GM12878 (cell line): ENCODE measurements at regions not wholly inside any gene's neighbourhood (a gene's known extent, or its start where the extent isn't known, plus 50 kb on each side); places are given as distances from the start of the nearest gene placed in this dataset.

ENCODE experiments used
- ATAC-seq: fragments of 200-7000 bp; cut with Tn5 transposase; 3 replicates; pipeline ENCODE4 v1.9.1; 2020; ENCODE audit warnings: mild to moderate bottlenecking, moderate library complexity
- BruUV-seq: library from RNA; stranded (reverse); fragments of 400-500 nt; replicated peaks from 2 replicates; lab custom pipeline; 2021; lab: Mats Ljungman, UMichigan
- CTCF ChIA-PET: fragments of 300-600 bp; sonication (Branson Sonifier 250); formaldehyde crosslinking; extraction: SDS; loops from one replicate; lab custom pipeline; 2021; ENCODE audit warnings: inconsistent platforms; lab: Yijun Ruan, JAX
- POLR2A ChIA-PET: fragments of 350-600 bp; formaldehyde crosslinking; extraction: SDS; loops from one replicate; lab custom pipeline; 2021; ENCODE audit warnings: inconsistent platforms; lab: Charles Lee
- RAD21 ChIA-PET: fragments of 300-600 bp; sonication (Branson Sonifier 250); formaldehyde crosslinking; loops from one replicate; lab custom pipeline; 2023; ENCODE audit warnings: antibody characterized with exemption; ENCODE audit not compliant: unreplicated experiment; lab: Charles Lee
- SMC1A ChIA-PET: fragments of 300-600 bp; sonication (Branson Sonifier 250); formaldehyde crosslinking; loops from one replicate; lab custom pipeline; 2023; ENCODE audit not compliant: unreplicated experiment, uncharacterized antibody; lab: Charles Lee
- DNase-seq: peaks from one replicate; pipeline ENCODE4 v3.0.0-alpha.2; 2011; ENCODE audit warnings: low read depth, low spot score
- FAIRE-seq: peaks from 3 replicates; lab custom pipeline; 2011; peaks lifted over from hg19 to GRCh38; lab: Jason Lieb, UNC
- H2AFZ ChIP-seq: 2 replicates; pipeline ENCODE4 v1.6.0; 2011; ENCODE audit warnings: low read depth, low read length, control low read depth; ENCODE audit not compliant: control insufficient read depth
- H3K27ac ChIP-seq: 2 replicates; pipeline ENCODE4 v1.5.1; 2011; ENCODE audit warnings: control low read depth; ENCODE audit not compliant: control insufficient read depth, insufficient read depth
- H3K27me3 ChIP-seq, 2 experiments: replicated peaks in 1 of 2; 2 replicates each; pipeline versions ENCODE4 v1.6.0 to v1.6.1; 2011; ENCODE audit warnings: low read length in 1 of 2; ENCODE audit not compliant: control insufficient read depth in 2 of 2, insufficient read depth in 2 of 2
- H3K36me3 ChIP-seq, 2 experiments: 2 replicates each; pipeline ENCODE4 v1.5.1; 2011; ENCODE audit warnings: low read length in 1 of 2; ENCODE audit not compliant: control insufficient read depth in 2 of 2, insufficient read depth in 2 of 2
- H3K4me1 ChIP-seq: 2 replicates; pipeline ENCODE4 v1.6.1; 2011; ENCODE audit warnings: mild to moderate bottlenecking, low read length, moderate library complexity, mixed read lengths; ENCODE audit not compliant: control insufficient read depth, insufficient read depth
- H3K4me2 ChIP-seq: 2 replicates; pipeline ENCODE4 v1.6.0; 2011; ENCODE audit warnings: control low read depth; ENCODE audit not compliant: control insufficient read depth, insufficient read depth
- H3K4me3 ChIP-seq: fragments of 200-600 bp; sonication (generic); 2 replicates; pipeline ENCODE4 v1.5.1; 2016
- H3K79me2 ChIP-seq: 2 replicates; pipeline ENCODE4 v1.6.0; 2011; ENCODE audit warnings: low read length; ENCODE audit not compliant: control insufficient read depth, insufficient read depth
- H3K9ac ChIP-seq: 2 replicates; pipeline ENCODE4 v1.8.0; 2011; ENCODE audit warnings: low read length, control low read depth, mixed read lengths; ENCODE audit not compliant: control insufficient read depth, insufficient read depth
- H3K9me3 ChIP-seq: replicated peaks from 3 replicates; pipeline ENCODE4 v1.5.1; 2011; ENCODE audit warnings: mild to moderate bottlenecking, low read length; ENCODE audit not compliant: control insufficient read depth, insufficient read depth
- H4K20me1 ChIP-seq: 2 replicates; pipeline ENCODE4 v1.6.0; 2011; ENCODE audit not compliant: control insufficient read depth, insufficient read depth
- CHD2 ChIP-seq: IDR thresholded peaks from 2 replicates; pipeline ENCODE4 v1.6.1; 2011; ENCODE audit warnings: low read depth, low read length, improper control_type of control experiment, borderline replicate concordance
- E4F1 ChIP-seq: fragments of 450-650 bp; IDR thresholded peaks from 2 replicates; pipeline ENCODE4 v1.6.1; 2018; ENCODE audit warnings: borderline replicate concordance, mild to moderate bottlenecking; ENCODE audit not compliant: partially characterized antibody
- HCFC1 ChIP-seq: fragments of 150-350 bp; IDR thresholded peaks from 2 replicates; pipeline ENCODE4 v1.6.1; 2014; ENCODE audit warnings: low read length
- SMAD5 ChIP-seq: IDR thresholded peaks from 2 replicates; pipeline ENCODE4 v1.6.1; 2016; ENCODE audit warnings: antibody characterized with exemption, low read depth
- ZNF592 ChIP-seq: fragments of 450-650 bp; IDR thresholded peaks from 2 replicates; pipeline ENCODE4 v1.6.1; 2017; ENCODE audit warnings: mild to moderate bottlenecking, moderate library complexity
- WGBS: methylation state at CpG from one replicate; pipeline ENCODE4 v1.1.6; 2016; ENCODE audit warnings: low lambda C conversion rate; ENCODE audit not compliant: insufficient replicate concordance, insufficient coverage; ENCODE audit errors: missing lambda C conversion rate; 5-methylcytosine and 5-hydroxymethylcytosine counted together
- in situ Hi-C: fragments of 300-500 bp; cut with MboI; formaldehyde crosslinking; loops from 9 replicates; pipeline ENCODE4 v1.14.3; 2018; ENCODE audit warnings: mixed read lengths
- intact Hi-C: fragments of 100-400 bp; cut with micrococcal nuclease; formaldehyde crosslinking; loops from one replicate; pipeline ENCODE4 v1.14.2; 2022; ENCODE audit not compliant: unreplicated experiment
- TF ChIP-seq, protein P1 (sequence below): fragments of 450-650 bp; formaldehyde crosslinking; IDR thresholded peaks from 2 replicates; pipeline ENCODE4 v1.4.0; 2022; ENCODE audit warnings: mild to moderate bottlenecking, moderate library complexity
- TF ChIP-seq, protein P2 (sequence below): IDR thresholded peaks from 2 replicates; pipeline ENCODE4 v1.6.1; 2012; ENCODE audit warnings: low read length, inconsistent platforms

DNA sequence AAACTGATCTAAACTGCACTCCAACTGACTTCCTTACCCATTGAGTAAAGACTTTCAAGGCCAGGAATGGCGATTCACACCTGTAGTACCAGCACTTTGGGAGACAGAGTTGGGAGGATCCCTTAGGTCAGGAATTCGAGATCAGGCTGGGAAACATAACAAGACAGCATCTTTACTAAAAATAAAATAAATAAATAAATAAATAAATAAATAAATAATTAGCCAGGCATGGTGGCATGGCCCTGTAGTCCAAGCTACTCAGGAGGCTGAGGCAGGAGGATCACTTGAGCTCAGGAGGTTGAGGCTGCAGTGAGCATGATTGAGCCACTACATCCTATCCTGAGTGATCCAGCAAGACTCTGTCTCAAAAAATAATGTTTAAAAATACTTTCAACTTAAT lies 148.4 kb downstream of the CEMIP2 start (continued):
- TF ChIP-seq, protein P1, sequence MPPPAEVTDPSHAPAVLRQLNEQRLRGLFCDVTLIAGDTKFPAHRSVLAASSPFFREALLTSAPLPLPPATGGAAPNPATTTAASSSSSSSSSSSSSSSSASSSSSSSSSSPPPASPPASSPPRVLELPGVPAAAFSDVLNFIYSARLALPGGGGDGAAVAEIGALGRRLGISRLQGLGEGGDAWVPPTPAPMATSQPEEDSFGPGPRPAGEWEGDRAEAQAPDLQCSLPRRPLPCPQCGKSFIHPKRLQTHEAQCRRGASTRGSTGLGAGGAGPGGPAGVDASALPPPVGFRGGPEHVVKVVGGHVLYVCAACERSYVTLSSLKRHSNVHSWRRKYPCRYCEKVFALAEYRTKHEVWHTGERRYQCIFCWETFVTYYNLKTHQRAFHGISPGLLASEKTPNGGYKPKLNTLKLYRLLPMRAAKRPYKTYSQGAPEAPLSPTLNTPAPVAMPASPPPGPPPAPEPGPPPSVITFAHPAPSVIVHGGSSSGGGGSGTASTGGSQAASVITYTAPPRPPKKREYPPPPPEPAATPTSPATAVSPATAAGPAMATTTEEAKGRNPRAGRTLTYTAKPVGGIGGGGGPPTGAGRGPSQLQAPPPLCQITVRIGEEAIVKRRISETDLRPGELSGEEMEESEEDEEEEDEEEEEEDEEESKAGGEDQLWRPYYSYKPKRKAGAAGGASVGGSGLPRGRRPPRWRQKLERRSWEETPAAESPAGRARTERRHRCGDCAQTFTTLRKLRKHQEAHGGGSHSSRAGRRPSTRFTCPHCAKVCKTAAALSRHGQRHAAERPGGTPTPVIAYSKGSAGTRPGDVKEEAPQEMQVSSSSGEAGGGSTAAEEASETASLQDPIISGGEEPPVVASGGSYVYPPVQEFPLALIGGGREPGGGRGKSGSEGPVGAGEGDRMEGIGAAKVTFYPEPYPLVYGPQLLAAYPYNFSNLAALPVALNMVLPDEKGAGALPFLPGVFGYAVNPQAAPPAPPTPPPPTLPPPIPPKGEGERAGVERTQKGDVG (CRISPR knock-in tag): no peak

DNA sequence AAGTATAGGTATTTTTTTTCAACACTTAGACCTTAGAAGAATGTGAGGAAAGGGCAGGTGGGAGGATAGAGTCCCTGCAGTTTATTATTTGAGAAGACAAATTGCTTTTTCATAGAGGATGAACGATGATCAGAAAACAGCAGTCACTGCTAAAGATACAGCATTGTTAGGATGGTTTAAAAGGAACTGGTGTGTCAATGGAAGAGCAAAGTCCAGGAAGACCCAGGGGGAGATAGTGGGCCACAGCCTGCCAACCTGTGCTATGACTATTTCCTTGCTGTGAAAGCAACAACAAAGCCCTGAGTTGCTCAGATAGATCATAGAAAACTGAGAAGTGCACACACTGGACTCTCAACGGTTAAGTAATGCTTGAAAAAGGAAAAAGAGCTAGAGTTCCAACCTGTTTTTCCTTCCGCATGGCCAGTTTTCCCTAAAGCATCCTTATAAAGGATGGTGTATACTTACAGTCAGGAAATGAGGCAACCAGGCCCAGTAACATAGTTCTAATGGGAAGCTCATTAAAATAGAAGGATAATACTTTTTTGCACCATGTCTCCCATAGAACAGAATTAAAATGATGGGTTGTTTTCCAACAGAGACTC lies 153.8 kb downstream of the CEMIP2 start:
- in situ Hi-C loops (loop anchor here (5.0 kb wide), 1 partner anchor 47 kb away; no protein-coding TSS in a partner anchor), intact Hi-C loops (no loop called here)
- ATAC-seq: no peak
- no peak overlapping the region for H3K4me2 ChIP-seq
- no peak for FAIRE-seq
- no peaks in the 10 kb centered on the region for H3K4me1 ChIP-seq
- H3K27me3 ChIP-seq: no peaks in the 10 kb centered on the region
- H3K4me3 ChIP-seq: no peak overlapping the region
- no peak overlapping the region for H2AFZ ChIP-seq
- POLR2A ChIA-PET: no interaction called here
- WGBS: 32% methylated on average over 3 of the region's 3 CpGs
- H3K9me3 ChIP-seq: no peaks in the 10 kb centered on the region; the same call in 2 of the 3 replicates
- no peaks in the 10 kb centered on the region for H3K36me3 ChIP-seq
- H3K27ac ChIP-seq: no peak overlapping the region
- no peak overlapping the region for H3K9ac ChIP-seq
- CTCF ChIA-PET: interaction anchor here (1.0 to 1.3 kb wide), 3 partner anchors 10 to 204 kb away, joined by 3 to 5 read pairs (median 3); no protein-coding TSS in a partner anchor
- H3K79me2 ChIP-seq: no peaks in the 10 kb centered on the region
- SMC1A ChIA-PET: interaction anchor here (0.5 to 2.4 kb wide), 4 partner anchors 9 to 444 kb away, joined by 3 to 8 read pairs (median 4); no protein-coding TSS in a partner anchor
- RAD21 ChIA-PET: no interaction called here
- BruUV-seq: no TSS peak
- H4K20me1 ChIP-seq: no peaks in the 10 kb centered on the region
- no peak for DNase-seq
- no peak for TF ChIP-seq SMAD5
- TF ChIP-seq HCFC1: no peak
- no peak for TF ChIP-seq E4F1
- TF ChIP-seq, protein P2, sequence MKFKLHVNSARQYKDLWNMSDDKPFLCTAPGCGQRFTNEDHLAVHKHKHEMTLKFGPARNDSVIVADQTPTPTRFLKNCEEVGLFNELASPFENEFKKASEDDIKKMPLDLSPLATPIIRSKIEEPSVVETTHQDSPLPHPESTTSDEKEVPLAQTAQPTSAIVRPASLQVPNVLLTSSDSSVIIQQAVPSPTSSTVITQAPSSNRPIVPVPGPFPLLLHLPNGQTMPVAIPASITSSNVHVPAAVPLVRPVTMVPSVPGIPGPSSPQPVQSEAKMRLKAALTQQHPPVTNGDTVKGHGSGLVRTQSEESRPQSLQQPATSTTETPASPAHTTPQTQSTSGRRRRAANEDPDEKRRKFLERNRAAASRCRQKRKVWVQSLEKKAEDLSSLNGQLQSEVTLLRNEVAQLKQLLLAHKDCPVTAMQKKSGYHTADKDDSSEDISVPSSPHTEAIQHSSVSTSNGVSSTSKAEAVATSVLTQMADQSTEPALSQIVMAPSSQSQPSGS: no peak
- no peak for TF ChIP-seq CHD2
- TF ChIP-seq ZNF592: no peak
